Activated T-cell treated with anti-CD3 and anti-CD28 coated beads, Interleukin-2, amount 50 U/mL, for 72 hours (primary cell): ENCODE measurements at regions not wholly inside any gene's neighbourhood (a gene's known extent, or its start where the extent isn't known, plus 50 kb on each side); places are given as distances from the start of the nearest gene placed in this dataset.
A peak's percentile ranks its signal among the peaks of the same experiment; 100 is the strongest.

Experiments
- ATAC-seq, 2 donors: fragments of 150-1000 bp; cut with Tn5 transposase; replicated peaks in 1 of 2; 2 replicates each; pipeline ENCODE4 v1.10.0; 2021; ENCODE audit warnings: moderate library complexity in 2 of 2, mild to moderate bottlenecking in 1 of 2
- DNase-seq, 2 donors: peaks; one replicate each; pipeline ENCODE4 v3.0.0; 2021 to 2022; ENCODE audit warnings: mixed read lengths in 1 of 2
- H3K27ac Mint-ChIP-seq: one replicate; pipeline ENCODE4 v1.8.0; 2022; ENCODE audit warnings: mild to moderate bottlenecking, moderate library complexity, mixed read lengths
- H3K27me3 Mint-ChIP-seq: one replicate; pipeline ENCODE4 v1.8.0; 2022; ENCODE audit warnings: low read depth, mixed read lengths
- H3K36me3 Mint-ChIP-seq, 2 donors: one replicate each; pipeline ENCODE4 v1.8.0; 2022; ENCODE audit warnings: mixed read lengths in 2 of 2, mild to moderate bottlenecking in 1 of 2; ENCODE audit not compliant: insufficient read depth in 2 of 2
- H3K4me1 Mint-ChIP-seq: one replicate; pipeline ENCODE4 v1.8.0; 2022; ENCODE audit warnings: low read depth, mixed read lengths
- H3K4me3 Mint-ChIP-seq, 2 donors: one replicate each; pipeline ENCODE4 v1.8.0; 2022; ENCODE audit warnings: mild to moderate bottlenecking in 2 of 2, mixed read lengths in 2 of 2, moderate library complexity in 2 of 2
- H3K9me3 Mint-ChIP-seq, 2 donors: one replicate each; pipeline ENCODE4 v1.8.0; 2022; ENCODE audit warnings: mixed read lengths in 2 of 2

DNA sequence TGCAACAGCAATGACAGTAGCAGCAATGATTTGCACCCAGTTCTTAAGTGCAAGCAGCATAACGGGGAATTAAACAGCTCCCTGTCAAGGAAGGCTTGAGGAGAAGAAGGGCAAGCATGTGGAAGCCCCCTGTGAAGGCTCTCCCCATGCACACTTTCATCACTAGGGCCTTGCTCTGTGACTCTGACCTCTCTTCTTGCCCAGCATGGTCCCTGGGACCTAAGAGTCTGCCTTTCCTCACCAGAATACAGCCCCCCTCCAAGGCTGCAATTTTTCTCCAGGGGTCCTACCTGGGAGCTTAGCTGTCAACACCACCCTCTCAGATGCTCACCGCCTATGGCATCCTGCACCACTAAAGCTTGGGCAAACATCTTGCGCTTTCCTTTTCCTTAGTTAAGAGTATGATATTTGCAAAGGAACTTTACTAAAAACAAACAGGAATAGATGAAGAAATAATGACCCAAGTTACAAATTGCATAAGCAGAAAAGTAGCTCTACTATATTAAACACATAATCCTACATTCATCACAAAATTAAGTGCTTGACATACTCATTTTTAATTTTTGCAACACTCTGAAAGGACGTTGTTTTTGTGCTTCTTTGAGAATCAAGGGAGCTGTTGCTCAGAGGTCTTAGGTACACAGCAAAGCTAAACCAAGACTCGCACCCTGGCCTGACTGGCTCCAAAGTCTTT, 187.6 kb downstream of the ADAMTS15 start:
- Mint-ChIP-seq H3K27ac (no peak overlapping the region), H3K9me3 (no peaks in the 10 kb centered on the region), H3K27me3 (peaks cover 17% of the 10 kb centered on the region), H3K4me1 (peaks cover 16% of the 10 kb centered on the region), H3K36me3 (no peaks in the 10 kb centered on the region), H3K4me3 (no peak overlapping the region)
- ATAC-seq (no peak), DNase-seq (no peak)

DNA sequence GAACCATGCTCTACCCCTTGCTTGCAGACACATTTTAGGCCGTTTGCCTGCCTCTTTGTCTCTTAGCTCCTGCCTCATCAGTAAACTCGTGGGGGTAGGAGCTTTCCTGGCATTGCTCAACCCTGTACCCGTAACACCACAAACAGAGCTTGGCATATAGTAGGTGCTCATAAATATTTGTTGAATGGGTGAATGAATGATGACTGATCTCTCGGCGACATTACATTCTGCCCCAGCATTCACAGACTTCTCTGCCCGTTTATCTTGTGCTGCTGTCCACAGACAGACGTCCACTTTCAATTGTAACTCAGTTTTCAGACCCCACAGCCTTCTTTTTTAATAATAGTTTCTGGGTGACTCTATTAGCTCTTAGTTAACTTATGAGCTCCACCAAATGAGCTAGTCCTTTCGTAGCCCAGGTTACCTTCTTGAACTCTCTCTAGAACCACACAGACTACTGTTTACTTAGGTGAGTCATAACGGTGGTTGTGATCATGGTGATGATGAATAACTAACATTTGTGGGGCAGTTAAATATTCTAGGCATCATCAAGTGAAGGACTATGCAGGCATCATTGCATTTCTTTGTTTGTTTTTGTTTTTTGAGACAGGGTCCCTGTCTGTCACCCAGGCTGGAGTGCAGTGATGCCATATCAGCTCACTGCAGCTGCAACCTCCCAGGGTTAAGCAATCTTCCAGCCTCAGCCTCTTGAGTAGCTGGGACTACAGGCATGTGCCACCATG, 188.4 kb downstream of the ADAMTS15 start:
- H3K9me3 Mint-ChIP-seq: no peaks in the 10 kb centered on the region
- DNase-seq: peak in 1 of 2 donors; percentile 10
- peaks cover 15% of the 10 kb centered on the region for H3K27me3 Mint-ChIP-seq
- H3K27ac Mint-ChIP-seq: no peak overlapping the region
- peak overlapping the region in 1 of 2 donors; percentile 66 for H3K4me3 Mint-ChIP-seq
- peak; percentile 83 to 88 for ATAC-seq
- peaks cover 14% of the 10 kb centered on the region for H3K4me1 Mint-ChIP-seq
- H3K36me3 Mint-ChIP-seq: no peaks in the 10 kb centered on the region

DNA sequence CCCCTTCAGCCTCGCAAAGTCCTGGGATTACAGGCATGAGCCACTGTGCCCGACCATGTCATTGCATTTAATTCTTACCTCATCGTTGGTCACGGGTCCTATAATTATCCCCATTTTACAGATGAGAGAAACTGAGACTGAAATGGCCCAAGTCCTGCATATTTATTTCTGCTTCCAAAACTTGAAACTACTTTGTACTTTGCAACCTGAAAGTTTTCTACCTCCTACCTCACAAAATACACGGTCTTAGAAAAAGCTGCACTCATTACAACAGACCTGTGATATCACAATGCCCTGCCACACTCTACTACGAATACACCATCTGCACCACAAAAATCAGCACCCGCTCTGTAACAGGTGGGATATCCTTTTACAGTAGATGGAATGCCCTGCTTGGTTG, 189.1 kb downstream of the ADAMTS15 start:
- Mint-ChIP-seq H3K27ac (no peak overlapping the region), H3K9me3 (no peaks in the 10 kb centered on the region), H3K36me3 (no peaks in the 10 kb centered on the region), H3K4me3 (no peak overlapping the region), H3K4me1 (peaks cover 14% of the 10 kb centered on the region), H3K27me3 (peaks cover 11% of the 10 kb centered on the region)
- ATAC-seq (no peak), DNase-seq (no peak)

DNA sequence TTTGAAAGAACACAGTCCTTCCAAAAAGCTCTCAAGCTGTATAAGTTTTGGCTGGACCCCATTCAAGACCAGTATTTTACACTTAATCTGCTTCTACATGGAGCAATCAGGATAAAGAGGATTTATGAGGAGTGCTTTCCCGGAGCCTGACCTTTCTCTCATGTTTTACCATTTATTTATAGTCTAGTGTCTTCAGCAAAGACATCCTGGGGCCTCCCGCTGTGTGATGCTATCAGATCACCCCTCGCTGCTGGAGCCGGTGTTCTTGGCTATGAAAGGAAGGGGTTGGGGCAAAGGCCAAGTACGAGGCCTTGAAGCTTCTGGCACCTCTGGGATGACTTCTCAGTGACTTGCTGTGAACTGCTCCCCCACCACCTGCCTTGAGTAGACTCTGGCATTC, 189.6 kb downstream of the ADAMTS15 start:
- Mint-ChIP-seq H3K36me3 (no peaks in the 10 kb centered on the region), H3K27ac (no peak overlapping the region), H3K4me3 (no peak overlapping the region), H3K4me1 (peaks cover 14% of the 10 kb centered on the region), H3K9me3 (no peaks in the 10 kb centered on the region), H3K27me3 (peaks cover 11% of the 10 kb centered on the region)
- no peak for DNase-seq
- no peak for ATAC-seq

DNA sequence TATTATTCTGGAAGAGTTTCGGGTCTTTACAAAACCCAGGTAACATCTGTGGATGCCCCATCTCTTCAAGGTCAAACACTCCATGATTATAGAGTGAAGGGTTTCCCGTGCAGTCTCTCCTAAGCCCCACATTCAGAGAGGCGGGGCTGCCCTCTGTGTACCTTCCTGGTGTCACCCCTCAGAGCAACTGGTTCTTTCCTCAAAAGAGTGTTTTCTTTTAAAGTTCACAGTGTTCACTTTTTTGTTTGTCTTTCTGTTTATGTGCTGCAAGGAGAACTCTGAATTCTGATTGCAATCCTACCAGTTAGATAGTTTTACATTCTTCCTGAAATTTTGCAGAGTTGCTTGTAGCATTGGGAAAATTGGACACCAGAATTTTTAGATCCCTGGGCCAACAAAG, 190.2 kb downstream of the ADAMTS15 start:
- peaks cover 6% of the 10 kb centered on the region for H3K27me3 Mint-ChIP-seq

DNA sequence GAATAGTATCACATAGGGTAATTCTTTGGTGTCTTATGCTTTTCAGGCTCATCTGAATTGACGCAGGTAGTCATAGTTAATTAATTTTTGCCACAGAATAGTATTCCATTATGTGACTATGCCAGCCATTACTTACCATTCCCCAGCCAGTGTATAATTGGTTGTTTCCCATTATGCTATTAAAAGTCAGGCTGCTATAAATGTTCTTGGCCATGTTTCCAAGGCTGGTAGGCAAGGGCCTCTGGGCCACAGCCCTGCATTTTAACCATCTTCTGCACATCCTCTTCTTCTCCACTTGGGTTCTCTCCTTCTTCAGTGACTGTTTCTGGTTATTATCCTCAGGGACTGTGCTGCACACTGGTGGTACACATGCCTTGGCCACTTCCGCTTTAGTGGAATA, 190.9 kb downstream of the ADAMTS15 start:
- DNase-seq (no peak), ATAC-seq (no peak)
- no peak overlapping the region for H3K4me3 Mint-ChIP-seq
- no peaks in the 10 kb centered on the region for H3K27me3 Mint-ChIP-seq
- no peaks in the 10 kb centered on the region for H3K9me3 Mint-ChIP-seq
- no peak overlapping the region for H3K27ac Mint-ChIP-seq
- peaks cover 14% of the 10 kb centered on the region for H3K4me1 Mint-ChIP-seq
- no peaks in the 10 kb centered on the region for H3K36me3 Mint-ChIP-seq

More for the DNA sequence above, 190.2 kb downstream of the ADAMTS15 start:
- Mint-ChIP-seq H3K9me3 (no peaks in the 10 kb centered on the region), H3K4me1 (peaks cover 14% of the 10 kb centered on the region), H3K36me3 (no peaks in the 10 kb centered on the region), H3K27ac (no peak overlapping the region), H3K4me3 (no peak overlapping the region)
- DNase-seq (no peak), ATAC-seq (no peak)

DNA sequence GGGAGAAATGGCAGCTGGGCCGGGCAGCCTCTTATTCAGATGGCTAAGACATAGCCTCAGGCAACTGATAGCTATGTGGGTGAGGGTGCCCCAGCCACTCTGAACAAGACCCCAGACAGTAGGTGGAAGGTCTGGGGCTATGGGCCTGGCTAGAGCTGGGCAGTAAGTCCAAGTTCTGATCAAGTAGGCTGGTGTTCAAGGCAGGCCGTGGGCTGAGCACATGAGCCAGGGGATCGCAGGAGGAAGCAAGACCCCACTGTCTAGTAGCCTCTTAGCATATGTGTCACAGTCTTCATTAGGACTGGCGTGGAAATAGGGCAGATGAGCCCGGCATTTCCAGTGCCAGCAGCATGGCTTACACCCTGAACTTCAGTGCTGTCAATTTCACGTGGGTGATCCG, 192.1 kb downstream of the ADAMTS15 start:
- H3K27me3 Mint-ChIP-seq: no peaks in the 10 kb centered on the region
- no peak overlapping the region for H3K27ac Mint-ChIP-seq
- no peaks in the 10 kb centered on the region for H3K36me3 Mint-ChIP-seq
- ATAC-seq: no peak
- no peaks in the 10 kb centered on the region for H3K9me3 Mint-ChIP-seq
- DNase-seq: no peak
- H3K4me3 Mint-ChIP-seq: no peak overlapping the region
- H3K4me1 Mint-ChIP-seq: peaks cover 6% of the 10 kb centered on the region

DNA sequence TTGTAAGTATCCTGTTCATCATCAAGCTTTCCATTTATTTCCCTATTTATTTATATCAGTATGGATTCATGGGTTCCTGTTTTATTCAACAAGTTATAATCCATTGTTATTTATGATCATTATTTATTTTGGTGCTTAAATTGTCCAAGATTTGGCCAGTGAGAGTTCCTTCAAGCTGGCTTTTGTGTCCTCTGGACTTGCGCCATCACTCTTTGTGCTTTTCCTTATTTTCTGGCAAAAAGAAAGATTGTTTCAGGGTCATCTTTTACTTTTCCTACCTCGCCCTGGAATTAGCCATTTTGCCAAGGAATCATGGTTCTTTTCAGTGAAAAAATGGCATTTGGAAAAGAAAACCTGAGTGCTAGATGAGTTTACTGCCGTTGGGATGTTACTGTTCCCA, 193.4 kb downstream of the ADAMTS15 start:
- Mint-ChIP-seq H3K4me1 (peaks cover 2% of the 10 kb centered on the region), H3K36me3 (no peaks in the 10 kb centered on the region), H3K9me3 (no peaks in the 10 kb centered on the region), H3K4me3 (no peak overlapping the region), H3K27ac (no peak overlapping the region), H3K27me3 (no peaks in the 10 kb centered on the region)
- DNase-seq (no peak), ATAC-seq (no peak)

DNA sequence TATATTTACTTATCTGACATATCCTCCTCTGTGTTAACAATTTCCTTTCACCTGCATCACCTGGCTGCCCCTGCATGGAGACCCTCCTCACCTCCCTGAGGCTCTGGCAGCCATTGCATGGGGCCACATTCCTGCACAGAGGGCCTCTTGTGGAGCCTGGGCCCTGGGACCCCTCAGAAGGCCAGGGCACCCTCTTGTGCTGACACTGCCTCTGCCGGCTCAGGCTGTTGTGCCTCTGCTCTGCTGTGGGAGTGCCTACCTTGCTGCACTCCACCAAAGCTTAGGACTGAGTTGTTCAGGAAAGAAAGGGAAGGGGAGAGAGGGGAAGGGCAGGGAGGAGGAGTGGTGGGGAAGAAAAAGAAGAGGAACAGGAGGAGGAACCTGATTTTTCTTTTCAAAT, 194.5 kb downstream of the ADAMTS15 start:
- H3K4me3 Mint-ChIP-seq: no peak overlapping the region
- no peaks in the 10 kb centered on the region for H3K9me3 Mint-ChIP-seq
- no peak for ATAC-seq
- H3K36me3 Mint-ChIP-seq: no peaks in the 10 kb centered on the region
- H3K4me1 Mint-ChIP-seq: no peaks in the 10 kb centered on the region
- no peaks in the 10 kb centered on the region for H3K27me3 Mint-ChIP-seq
- H3K27ac Mint-ChIP-seq: no peak overlapping the region
- DNase-seq: no peak

DNA sequence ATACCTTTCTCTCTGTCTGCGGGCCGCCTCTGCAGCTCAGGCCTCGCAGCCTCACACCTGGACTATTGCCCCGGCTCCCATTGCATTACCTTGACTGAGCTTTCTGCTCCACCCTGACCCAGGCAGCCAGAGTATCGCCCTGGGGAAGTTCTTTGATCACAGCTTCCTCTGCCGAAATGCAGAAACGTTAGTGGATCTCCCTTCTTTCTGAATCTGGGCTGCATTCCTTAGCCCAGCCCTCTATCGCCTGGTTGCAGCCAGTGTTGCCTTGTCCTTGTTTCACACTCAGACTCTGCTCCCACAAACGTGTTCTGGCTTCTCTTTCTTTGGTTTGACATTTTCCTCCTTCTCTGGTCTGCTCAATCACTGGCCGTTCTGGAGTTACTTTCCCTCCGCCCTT, 195.7 kb downstream of the ADAMTS15 start:
- ATAC-seq: no peak
- H3K27me3 Mint-ChIP-seq: no peaks in the 10 kb centered on the region
- H3K4me3 Mint-ChIP-seq: no peak overlapping the region
- DNase-seq: no peak
- H3K36me3 Mint-ChIP-seq: no peaks in the 10 kb centered on the region
- no peaks in the 10 kb centered on the region for H3K9me3 Mint-ChIP-seq
- H3K4me1 Mint-ChIP-seq: no peaks in the 10 kb centered on the region
- no peak overlapping the region for H3K27ac Mint-ChIP-seq

DNA sequence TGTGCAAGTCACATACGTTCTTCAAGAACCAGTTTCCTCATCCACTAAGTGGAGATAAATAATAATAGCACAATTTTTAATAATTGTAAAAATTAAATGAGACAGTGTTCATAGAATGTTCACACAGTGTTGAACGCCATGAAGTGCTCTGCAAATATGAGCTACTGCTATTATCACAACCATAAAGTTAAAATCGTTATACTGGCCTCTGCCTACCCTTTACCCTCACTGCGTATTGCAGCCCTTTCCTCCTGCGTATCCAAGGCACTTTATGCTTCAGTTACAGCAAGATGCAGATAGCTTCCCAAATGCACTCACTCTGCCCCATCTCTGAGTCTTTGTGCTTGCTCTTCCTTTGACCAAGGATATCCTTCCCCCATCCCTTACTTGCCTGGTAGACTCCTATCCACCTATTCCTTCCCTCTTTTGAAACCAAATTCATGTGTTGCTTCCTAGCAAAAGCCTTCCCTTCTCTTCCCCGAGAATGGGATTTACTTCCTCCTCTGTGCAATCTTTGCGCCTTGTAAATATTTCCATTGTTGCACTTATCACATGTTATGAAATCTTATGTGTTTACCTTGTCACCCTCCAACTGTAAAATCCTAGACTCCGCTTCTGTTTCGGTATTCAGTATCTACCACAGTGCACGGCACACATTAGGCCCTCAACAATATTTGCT, 196.9 kb downstream of the ADAMTS15 start:
- Mint-ChIP-seq H3K9me3 (no peaks in the 10 kb centered on the region), H3K36me3 (no peaks in the 10 kb centered on the region), H3K4me1 (no peaks in the 10 kb centered on the region), H3K27me3 (no peaks in the 10 kb centered on the region), H3K27ac (no peak overlapping the region), H3K4me3 (no peak overlapping the region)
- ATAC-seq (no peak), DNase-seq (no peak)

DNA sequence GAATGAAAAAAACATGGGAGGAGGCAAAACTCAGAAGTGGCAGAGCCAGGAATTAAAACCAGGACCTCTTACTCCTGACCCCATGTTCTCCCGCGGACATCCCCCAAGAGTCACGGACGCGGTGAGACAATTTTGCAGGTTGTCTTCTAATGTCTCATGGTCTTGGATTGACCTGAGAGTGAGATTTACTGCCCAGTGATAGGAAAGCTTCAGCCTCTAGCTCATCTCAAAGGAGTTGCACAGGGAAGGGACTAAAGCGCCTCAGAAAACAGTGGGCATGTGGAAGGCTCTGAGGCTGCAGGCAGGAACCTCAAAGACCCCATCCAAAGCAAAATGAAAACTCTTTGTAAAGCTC, 197.4 kb downstream of the ADAMTS15 start:
- Mint-ChIP-seq H3K36me3 (no peaks in the 10 kb centered on the region), H3K4me1 (no peaks in the 10 kb centered on the region), H3K9me3 (no peaks in the 10 kb centered on the region), H3K27me3 (no peaks in the 10 kb centered on the region), H3K4me3 (no peak overlapping the region), H3K27ac (no peak overlapping the region)
- no peak for ATAC-seq
- no peak for DNase-seq

DNA sequence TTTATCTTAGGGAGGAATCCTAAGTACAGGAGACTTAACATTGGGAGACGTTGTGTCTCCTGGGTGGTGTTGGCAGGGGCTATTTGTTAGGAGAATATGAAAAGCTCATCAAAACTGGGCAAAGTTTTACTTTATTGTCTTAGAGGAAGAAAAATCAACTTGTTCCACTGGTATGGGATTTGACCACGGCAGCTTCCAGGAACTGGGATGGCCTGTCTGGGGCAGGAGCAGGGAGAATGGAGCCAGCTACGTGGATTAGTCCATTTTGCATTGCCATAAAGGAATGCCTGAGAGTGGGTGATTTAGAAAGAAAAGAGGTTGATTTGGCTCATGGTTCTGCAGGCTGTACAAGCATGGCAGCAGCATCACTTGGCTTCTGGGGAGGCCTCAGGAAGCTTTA, 198.4 kb downstream of the ADAMTS15 start:
- no peak overlapping the region for H3K27ac Mint-ChIP-seq
- no peak overlapping the region for H3K4me3 Mint-ChIP-seq
- H3K27me3 Mint-ChIP-seq: no peaks in the 10 kb centered on the region
- H3K36me3 Mint-ChIP-seq: no peaks in the 10 kb centered on the region
- no peaks in the 10 kb centered on the region for H3K4me1 Mint-ChIP-seq
- ATAC-seq: no peak
- no peaks in the 10 kb centered on the region for H3K9me3 Mint-ChIP-seq
- DNase-seq: no peak
